MCF 10A (cell line): ENCODE measurements at regions not wholly inside any gene's neighbourhood (a gene's known extent, or its start where the extent isn't known, plus 50 kb on each side); places are given as distances from the start of the nearest gene placed in this dataset.
"Not testable (repeated sequence)": the region's sequence is repeated elsewhere in the genome, so short reads cannot be mapped to it uniquely, and the experiment has no call there.

Experiments used
- BruUV-seq: library from RNA; stranded (reverse); fragments of 400-500 nt; replicated peaks from 2 replicates; lab custom pipeline; 2021; lab: Mats Ljungman, UMichigan
- CTCF ChIA-PET: fragments of 300-600 bp; sonication (Branson Sonifier 250); formaldehyde crosslinking; extraction: SDS; loops from one replicate; lab custom pipeline; 2021; ENCODE audit warnings: antibody characterized with exemption, inconsistent platforms; lab: Yijun Ruan, JAX
- POLR2A ChIA-PET: fragments of 300-600, 350-650 bp; sonication (Branson Sonifier 250); formaldehyde crosslinking; extraction: SDS; loops from one replicate; lab custom pipeline; 2020; ENCODE audit warnings: antibody characterized with exemption, inconsistent platforms; lab: Yijun Ruan, JAX
- DNase-seq: peaks from one replicate; pipeline ENCODE4 v3.0.0-alpha.2; 2018; ENCODE audit not compliant: unreplicated experiment
- H3K27ac Mint-ChIP-seq: one replicate; pipeline ENCODE4 v1.8.0; 2022; ENCODE audit warnings: mild to moderate bottlenecking, low read depth, mixed read lengths; ENCODE audit not compliant: unreplicated experiment
- H3K27me3 Mint-ChIP-seq: one replicate; pipeline ENCODE4 v1.8.0; 2022; ENCODE audit warnings: mixed read lengths; ENCODE audit not compliant: insufficient read depth, unreplicated experiment
- H3K36me3 Mint-ChIP-seq: one replicate; pipeline ENCODE4 v1.8.0; 2022; ENCODE audit warnings: mild to moderate bottlenecking, moderate library complexity, mixed read lengths; ENCODE audit not compliant: insufficient read depth, unreplicated experiment
- H3K4me1 Mint-ChIP-seq: one replicate; pipeline ENCODE4 v1.8.0; 2022; ENCODE audit warnings: mixed read lengths; ENCODE audit not compliant: insufficient read depth, unreplicated experiment
- H3K4me3 Mint-ChIP-seq: one replicate; pipeline ENCODE4 v1.8.0; 2022; ENCODE audit warnings: mild to moderate bottlenecking, moderate library complexity, mixed read lengths; ENCODE audit not compliant: unreplicated experiment
- H3K9me3 Mint-ChIP-seq: one replicate; pipeline ENCODE4 v1.8.0; 2022; ENCODE audit warnings: mixed read lengths; ENCODE audit not compliant: unreplicated experiment
- CTCF ChIP-seq: fragments of 200-600 bp; IDR thresholded peaks from one replicate; pipeline ENCODE4 v1.8.0; 2022; ENCODE audit warnings: antibody characterized with exemption, mild to moderate bottlenecking; ENCODE audit not compliant: unreplicated experiment
- intact Hi-C: fragments of 100-400 bp; cut with micrococcal nuclease; formaldehyde crosslinking; loops from 2 replicates; pipeline ENCODE4 v1.14.1; 2022

GRCh38 chr13:90321281-90321931 lies 1026.1 kb upstream of the MIR17HG start:
- BruUV-seq = no TSS peak
- ChIA-PET CTCF (interaction anchor here (0.6 kb wide), 1 partner anchor 213 kb away, joined by 3 read pairs; no protein-coding TSS in a partner anchor), POLR2A (interaction anchor here (0.7 to 0.9 kb wide), 2 partner anchors 14 to 27 kb away, joined by 3 read pairs; no protein-coding TSS in a partner anchor)
- Mint-ChIP-seq H3K27me3 (no peaks in the 10 kb centered on the region), H3K9me3 (no peaks in the 10 kb centered on the region), H3K27ac (no peak overlapping the region), H3K36me3 (no peaks in the 10 kb centered on the region), H3K4me1 (no peaks in the 10 kb centered on the region), H3K4me3 (no peak overlapping the region)
- no peak for DNase-seq
- TF ChIP-seq CTCF = no peak
- intact Hi-C loops = no loop called here

GRCh38 chr13:90329641-90330040 lies 1017.8 kb upstream of the MIR17HG start:
- Mint-ChIP-seq H3K27me3 (no peaks in the 10 kb centered on the region), H3K4me1 (no peaks in the 10 kb centered on the region), H3K9me3 (no peaks in the 10 kb centered on the region), H3K36me3 (no peaks in the 10 kb centered on the region), H3K27ac (no peak overlapping the region), H3K4me3 (no peak overlapping the region)
- BruUV-seq = no TSS peak
- ChIA-PET POLR2A (interaction anchor here (0.7 kb wide), 1 partner anchor 243 kb away, joined by 3 read pairs; no protein-coding TSS in a partner anchor), CTCF (interaction anchor here (0.6 kb wide), 1 partner anchor 13 kb away, joined by 4 read pairs; no protein-coding TSS in a partner anchor)
- TF ChIP-seq CTCF = no peak
- no peak for DNase-seq
- intact Hi-C loops = no loop called here

- no peak overlapping the region for H3K27ac Mint-ChIP-seq
- H3K36me3 Mint-ChIP-seq = no peaks in the 10 kb centered on the region
- no peaks in the 10 kb centered on the region for H3K27me3 Mint-ChIP-seq
- H3K4me1 Mint-ChIP-seq = no peaks in the 10 kb centered on the region
- no peaks in the 10 kb centered on the region for H3K9me3 Mint-ChIP-seq
- intact Hi-C loops = no loop called here
- BruUV-seq = no TSS peak
- TF ChIP-seq CTCF = no peak
- H3K4me3 Mint-ChIP-seq = no peak overlapping the region
- ChIA-PET CTCF (no interaction called here), POLR2A (no interaction called here)
- no peak for DNase-seq
Observed at GRCh38 chr13:90331974-90332373, 1015.5 kb upstream of the MIR17HG start.

- Mint-ChIP-seq H3K4me1 (no peaks in the 10 kb centered on the region), H3K27ac (no peak overlapping the region), H3K27me3 (no peaks in the 10 kb centered on the region), H3K9me3 (peaks cover 10% of the 10 kb centered on the region), H3K4me3 (no peak overlapping the region), H3K36me3 (no peaks in the 10 kb centered on the region)
- BruUV-seq = no TSS peak
- CTCF ChIA-PET = interaction anchor here (0.6 kb wide), 1 partner anchor 438 kb away, joined by 4 read pairs; no protein-coding TSS in a partner anchor
- POLR2A ChIA-PET = no interaction called here
- DNase-seq = no peak
- intact Hi-C loops = no loop called here
- TF ChIP-seq CTCF = no peak
Observed at GRCh38 chr13:90336507-90336906, 1011.0 kb upstream of the MIR17HG start.

- H3K27ac Mint-ChIP-seq, H3K27me3 Mint-ChIP-seq, DNase-seq, intact Hi-C loops, H3K4me3 Mint-ChIP-seq, POLR2A ChIA-PET, H3K36me3 Mint-ChIP-seq, BruUV-seq, H3K4me1 Mint-ChIP-seq: not testable (repeated sequence)
- H3K9me3 Mint-ChIP-seq = peaks cover 12% of the 10 kb centered on the region
- CTCF ChIA-PET = interaction anchor here (0.7 kb wide), 1 partner anchor 12 kb away, joined by 4 read pairs; no protein-coding TSS in a partner anchor
Observed at GRCh38 chr13:90341348-90341747, 1006.1 kb upstream of the MIR17HG start.

GRCh38 chr13:90348477-90349136 lies 998.9 kb upstream of the MIR17HG start:
- intact Hi-C loops, H3K4me1 Mint-ChIP-seq, H3K27ac Mint-ChIP-seq, H3K4me3 Mint-ChIP-seq, BruUV-seq, H3K36me3 Mint-ChIP-seq, H3K9me3 Mint-ChIP-seq, H3K27me3 Mint-ChIP-seq, POLR2A ChIA-PET, CTCF ChIA-PET, DNase-seq: not testable (repeated sequence)
